Osteocyte (in vitro differentiated cells): ENCODE measurements at regions not wholly inside any gene's neighbourhood (a gene's known extent, or its start where the extent isn't known, plus 50 kb on each side); places are given as distances from the start of the nearest gene placed in this dataset.
"Not testable (repeated sequence)": the region's sequence is repeated elsewhere in the genome, so short reads cannot be mapped to it uniquely, and the experiment has no call there.

Experiments
- DNase-seq: peaks from one replicate; pipeline ENCODE4 v3.0.0; 2021; ENCODE audit warnings: mixed read lengths; ENCODE audit not compliant: unreplicated experiment; ENCODE audit errors: extremely low spot score
- H3K27ac Mint-ChIP-seq: one replicate; pipeline ENCODE4 v1.8.0; 2021; ENCODE audit warnings: mild to moderate bottlenecking, mixed read lengths; ENCODE audit not compliant: unreplicated experiment
- H3K27me3 Mint-ChIP-seq: one replicate; pipeline ENCODE4 v1.8.0; 2021; ENCODE audit warnings: mixed read lengths; ENCODE audit not compliant: unreplicated experiment
- H3K36me3 Mint-ChIP-seq: one replicate; pipeline ENCODE4 v1.8.0; 2021; ENCODE audit warnings: mixed read lengths; ENCODE audit not compliant: unreplicated experiment
- H3K4me1 Mint-ChIP-seq: one replicate; pipeline ENCODE4 v1.8.0; 2021; ENCODE audit warnings: mixed read lengths; ENCODE audit not compliant: unreplicated experiment
- H3K4me3 Mint-ChIP-seq: one replicate; pipeline ENCODE4 v1.8.0; 2021; ENCODE audit warnings: mild to moderate bottlenecking, moderate library complexity, mixed read lengths; ENCODE audit not compliant: unreplicated experiment
- H3K9me3 Mint-ChIP-seq: one replicate; pipeline ENCODE4 v1.8.0; 2021; ENCODE audit warnings: mixed read lengths; ENCODE audit not compliant: unreplicated experiment
- TF ChIP-seq, protein P1 (sequence below): fragments of 200-600 bp; sonication (generic); IDR thresholded peaks from 2 replicates; pipeline ENCODE4 v1.5.0; 2021; ENCODE audit warnings: antibody characterized with exemption, mild to moderate bottlenecking, moderate library complexity

DNA sequence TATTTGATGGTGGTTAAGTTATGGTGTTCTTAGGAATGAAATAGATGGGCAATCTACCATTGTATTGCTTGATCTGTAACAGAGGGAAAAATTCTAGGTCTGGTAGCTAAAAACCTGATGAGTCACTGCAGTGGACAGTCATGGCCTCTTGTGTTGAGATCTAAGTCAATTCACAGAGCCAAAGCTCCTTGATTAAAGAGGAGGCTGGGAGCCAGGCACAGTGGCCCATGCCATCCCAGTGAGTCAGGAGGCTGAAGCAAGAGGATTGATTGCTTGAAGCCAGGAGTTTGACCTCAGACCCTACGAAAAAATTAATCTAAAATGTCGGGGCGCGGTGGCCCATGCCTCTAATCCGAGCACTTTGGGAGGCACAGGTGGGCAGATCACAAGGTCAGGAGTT lies 67.1 kb upstream of the KPNA3 start:
- H3K4me1 Mint-ChIP-seq, result peaks cover 24% of the 10 kb centered on the region
- H3K9me3 Mint-ChIP-seq, result peaks cover 5% of the 10 kb centered on the region
- TF ChIP-seq, protein P1, sequence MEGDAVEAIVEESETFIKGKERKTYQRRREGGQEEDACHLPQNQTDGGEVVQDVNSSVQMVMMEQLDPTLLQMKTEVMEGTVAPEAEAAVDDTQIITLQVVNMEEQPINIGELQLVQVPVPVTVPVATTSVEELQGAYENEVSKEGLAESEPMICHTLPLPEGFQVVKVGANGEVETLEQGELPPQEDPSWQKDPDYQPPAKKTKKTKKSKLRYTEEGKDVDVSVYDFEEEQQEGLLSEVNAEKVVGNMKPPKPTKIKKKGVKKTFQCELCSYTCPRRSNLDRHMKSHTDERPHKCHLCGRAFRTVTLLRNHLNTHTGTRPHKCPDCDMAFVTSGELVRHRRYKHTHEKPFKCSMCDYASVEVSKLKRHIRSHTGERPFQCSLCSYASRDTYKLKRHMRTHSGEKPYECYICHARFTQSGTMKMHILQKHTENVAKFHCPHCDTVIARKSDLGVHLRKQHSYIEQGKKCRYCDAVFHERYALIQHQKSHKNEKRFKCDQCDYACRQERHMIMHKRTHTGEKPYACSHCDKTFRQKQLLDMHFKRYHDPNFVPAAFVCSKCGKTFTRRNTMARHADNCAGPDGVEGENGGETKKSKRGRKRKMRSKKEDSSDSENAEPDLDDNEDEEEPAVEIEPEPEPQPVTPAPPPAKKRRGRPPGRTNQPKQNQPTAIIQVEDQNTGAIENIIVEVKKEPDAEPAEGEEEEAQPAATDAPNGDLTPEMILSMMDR, result no peak

DNA sequence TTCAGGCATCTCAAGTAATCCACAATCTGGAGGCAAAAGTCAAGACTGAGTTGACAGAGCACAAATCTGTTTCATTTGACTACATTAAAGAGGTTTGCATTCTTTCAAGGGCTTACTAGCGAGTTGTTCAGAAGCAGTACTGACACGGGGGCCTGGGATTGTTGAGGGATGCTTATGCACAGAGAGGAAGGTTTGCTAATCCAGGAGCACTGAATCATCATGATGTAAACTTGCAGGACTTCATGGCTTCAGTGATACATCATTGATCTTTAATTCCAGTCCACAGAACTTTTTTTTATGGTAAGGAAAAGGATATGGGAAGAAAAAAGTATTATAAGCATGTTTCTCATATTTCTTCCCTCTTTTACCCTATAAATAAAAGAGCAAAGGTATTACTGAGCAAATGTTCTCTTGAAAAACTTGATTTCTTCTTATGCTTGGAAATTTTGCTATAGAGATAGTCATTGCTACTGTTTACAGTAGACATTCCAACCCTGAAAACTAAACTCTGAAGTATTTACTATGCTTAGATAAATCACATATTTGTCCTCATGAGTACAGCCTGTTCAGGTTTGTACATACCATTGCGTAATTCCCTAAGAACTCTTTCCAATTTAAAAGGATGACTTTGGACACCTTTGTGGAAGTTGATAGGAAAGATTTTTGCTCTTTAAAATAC lies 65.8 kb upstream of the KPNA3 start:
- no peaks in the 10 kb centered on the region for H3K9me3 Mint-ChIP-seq
- H3K27ac Mint-ChIP-seq, result peak overlapping the region; percentile 45
- no peaks in the 10 kb centered on the region for H3K36me3 Mint-ChIP-seq
- H3K27me3 Mint-ChIP-seq, result no peaks in the 10 kb centered on the region
- peaks cover 24% of the 10 kb centered on the region for H3K4me1 Mint-ChIP-seq
- DNase-seq, result peak; percentile 25
- TF ChIP-seq, protein P1, result no peak
- H3K4me3 Mint-ChIP-seq, result no peak overlapping the region

More for the DNA sequence above, 67.1 kb upstream of the KPNA3 start:
- Mint-ChIP-seq H3K27ac (peak overlapping the region; percentile 19), H3K36me3 (no peaks in the 10 kb centered on the region), H3K27me3 (no peaks in the 10 kb centered on the region), H3K4me3 (no peak overlapping the region)
- no peak for DNase-seq

DNA sequence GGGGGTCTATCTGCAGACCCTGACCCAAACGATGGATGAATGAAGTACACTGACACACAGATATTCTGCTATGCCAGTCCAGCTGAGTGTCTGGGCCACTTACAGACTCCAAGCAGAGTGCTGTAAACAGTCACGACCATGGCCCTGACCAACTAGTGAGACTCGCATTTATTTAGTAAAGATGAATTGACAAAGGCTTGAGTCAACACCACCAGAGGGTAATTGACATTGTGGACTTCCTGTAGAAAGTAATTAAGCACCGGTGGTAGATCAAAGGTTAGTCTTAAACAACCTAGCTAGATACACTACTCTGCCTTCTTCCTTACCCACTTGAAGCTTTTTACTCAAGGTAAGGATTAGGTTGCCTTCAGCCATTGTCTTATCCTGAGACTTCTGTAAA lies 63.4 kb upstream of the KPNA3 start:
- H3K36me3 Mint-ChIP-seq, result no peaks in the 10 kb centered on the region
- DNase-seq, result no peak
- TF ChIP-seq, protein P1, result no peak
- H3K4me3 Mint-ChIP-seq, result no peak overlapping the region
- peaks cover 24% of the 10 kb centered on the region for H3K4me1 Mint-ChIP-seq
- no peaks in the 10 kb centered on the region for H3K27me3 Mint-ChIP-seq
- H3K9me3 Mint-ChIP-seq, result no peaks in the 10 kb centered on the region
- no peak overlapping the region for H3K27ac Mint-ChIP-seq

DNA sequence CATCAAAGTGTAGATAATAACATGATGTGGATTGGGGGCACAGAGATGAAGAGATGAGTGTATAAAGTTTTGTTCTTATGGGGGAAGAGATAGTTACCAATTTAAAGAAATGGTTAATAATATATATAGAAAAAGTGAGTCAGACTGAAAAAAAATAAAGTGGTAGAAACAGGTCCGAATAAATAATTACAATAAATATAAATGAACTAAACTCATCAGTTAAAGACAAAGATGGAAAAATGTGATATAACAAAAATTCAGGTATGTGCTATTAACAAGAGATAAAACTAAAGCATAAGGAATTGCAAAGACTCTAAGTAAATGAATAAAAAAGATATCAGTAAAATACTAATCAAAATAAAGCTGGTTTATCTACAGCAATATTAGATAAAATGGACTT lies 61.1 kb upstream of the KPNA3 start:
- H3K4me1 Mint-ChIP-seq, result peaks cover 13% of the 10 kb centered on the region
- no peak for DNase-seq
- no peaks in the 10 kb centered on the region for H3K27me3 Mint-ChIP-seq
- no peaks in the 10 kb centered on the region for H3K9me3 Mint-ChIP-seq
- TF ChIP-seq, protein P1, result no peak
- H3K4me3 Mint-ChIP-seq, result no peak overlapping the region
- H3K27ac Mint-ChIP-seq, result no peak overlapping the region
- H3K36me3 Mint-ChIP-seq, result no peaks in the 10 kb centered on the region

DNA sequence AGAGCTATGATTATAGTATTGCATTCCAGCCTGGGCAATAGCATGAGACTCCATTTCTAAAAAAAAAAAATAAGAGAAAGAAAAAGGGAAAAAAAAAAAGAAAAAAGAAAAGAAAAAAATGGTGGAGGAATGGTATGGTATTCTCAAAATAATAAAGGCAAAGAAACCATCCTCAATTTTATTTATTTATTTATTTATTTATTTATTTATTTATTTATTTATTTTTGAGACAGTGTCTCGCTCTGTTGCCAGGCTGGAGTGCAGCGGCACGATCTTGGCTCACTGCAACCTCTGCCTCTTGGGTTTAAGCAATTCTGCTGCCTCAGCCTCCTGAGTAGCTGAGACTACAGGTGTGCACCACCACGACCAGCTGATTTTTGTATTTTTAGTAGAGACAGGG lies 60.0 kb upstream of the KPNA3 start:
- not testable (repeated sequence) for H3K36me3 Mint-ChIP-seq, H3K9me3 Mint-ChIP-seq, H3K27me3 Mint-ChIP-seq, H3K4me1 Mint-ChIP-seq, H3K4me3 Mint-ChIP-seq, DNase-seq, H3K27ac Mint-ChIP-seq
